PC-3 (cell line): ENCODE measurements at regions not wholly inside any gene's neighbourhood (a gene's known extent, or its start where the extent isn't known, plus 50 kb on each side); places are given as distances from the start of the nearest gene placed in this dataset.

Source experiments
- ATAC-seq: fragments of 200-7000 bp; cut with Tn5 transposase; 2 replicates; pipeline ENCODE4 v1.9.1; 2020; ENCODE audit warnings: mild to moderate bottlenecking, moderate library complexity
- BruUV-seq: library from RNA; stranded (reverse); fragments of 400-500 nt; replicated peaks from 2 replicates; lab custom pipeline; 2021; lab: Mats Ljungman, UMichigan
- CTCF ChIA-PET: fragments of 300-600 bp; sonication (Branson Sonifier 250); formaldehyde crosslinking; loops from one replicate; lab custom pipeline; 2022; ENCODE audit warnings: antibody characterized with exemption; lab: Charles Lee
- POLR2A ChIA-PET: fragments of 300-600 bp; sonication (Branson Sonifier 250); formaldehyde crosslinking; loops from one replicate; lab custom pipeline; 2022; ENCODE audit warnings: antibody characterized with exemption; ENCODE audit not compliant: unreplicated experiment; lab: Charles Lee
- DNase-seq: peaks from one replicate; pipeline ENCODE4 v3.0.0-alpha.2; 2015
- H2AFZ ChIP-seq: fragments of 300-600 bp; sonication (generic); 2 replicates; pipeline ENCODE4 v1.6.0; 2016; ENCODE audit warnings: antibody characterized with exemption, low read length
- H3F3A ChIP-seq: fragments of 300-600 bp; sonication (generic); one replicate; pipeline ENCODE4 v1.6.0; 2017; ENCODE audit warnings: antibody characterized with exemption, low read length, control low read depth, mild to moderate bottlenecking; ENCODE audit not compliant: unreplicated experiment
- H3K27ac ChIP-seq: fragments of 300-600 bp; sonication (generic); 2 replicates; pipeline ENCODE4 v1.5.1; 2016; ENCODE audit warnings: mild to moderate bottlenecking, low read length
- H3K27me3 ChIP-seq: fragments of 300-600 bp; sonication (generic); 2 replicates; pipeline ENCODE4 v1.6.1; 2016; ENCODE audit warnings: low read length, mixed read lengths
- H3K36me3 ChIP-seq: fragments of 300-600 bp; sonication (generic); 2 replicates; pipeline ENCODE4 v1.6.1; 2016; ENCODE audit warnings: low read depth, mixed run types, low read length, mixed read lengths
- H3K4me1 ChIP-seq: fragments of 300-600 bp; sonication (generic); 2 replicates; pipeline ENCODE4 v1.5.1; 2016; ENCODE audit warnings: low read length; ENCODE audit not compliant: insufficient read depth
- H3K4me2 ChIP-seq: fragments of 300-600 bp; sonication (generic); 2 replicates; pipeline ENCODE4 v1.6.0; 2016; ENCODE audit warnings: low read length
- H3K4me3 ChIP-seq: fragments of 300-600 bp; sonication (generic); 2 replicates; pipeline ENCODE4 v1.5.1; 2016; ENCODE audit warnings: mild to moderate bottlenecking, low read length, mixed read lengths
- H3K79me2 ChIP-seq: fragments of 300-600 bp; sonication (generic); 2 replicates; pipeline ENCODE4 v1.6.1; 2017; ENCODE audit warnings: low read length, mixed read lengths
- H3K9ac ChIP-seq: fragments of 300-600 bp; sonication (generic); 2 replicates; pipeline ENCODE4 v1.6.0; 2016; ENCODE audit warnings: mild to moderate bottlenecking, low read length
- H3K9me2 ChIP-seq: fragments of 300-600 bp; sonication (generic); replicated peaks from 2 replicates; pipeline ENCODE4 v1.6.1; 2016; ENCODE audit warnings: mixed run types, low read length, mixed read lengths
- H3K9me3 ChIP-seq: fragments of 300-600 bp; sonication (generic); 2 replicates; pipeline ENCODE4 v1.6.1; 2016; ENCODE audit warnings: low read length, mixed read lengths
- H4K20me1 ChIP-seq: fragments of 300-600 bp; sonication (generic); 2 replicates; pipeline ENCODE4 v1.6.1; 2016; ENCODE audit warnings: low read length, mixed read lengths
- CTCF ChIP-seq: fragments of 300-600 bp; sonication (generic); conservative IDR thresholded peaks from 2 replicates; pipeline ENCODE4 v1.5.1; 2017; ENCODE audit warnings: antibody characterized with exemption, low read depth, mild to moderate bottlenecking, low read length
- EZH2 ChIP-seq: fragments of 300-600 bp; sonication (generic); IDR thresholded peaks from one replicate; pipeline ENCODE4 v1.6.1; 2017; ENCODE audit warnings: antibody characterized with exemption, mild to moderate bottlenecking, low read length; ENCODE audit not compliant: unreplicated experiment
- EZH2phosphoT487 ChIP-seq: fragments of 300-600 bp; sonication (generic); IDR thresholded peaks from 2 replicates; pipeline ENCODE4 v1.6.1; 2018; ENCODE audit warnings: mild to moderate bottlenecking, antibody characterized with exemption, low read length, borderline replicate concordance
- intact Hi-C: fragments of 100-400 bp; cut with micrococcal nuclease; formaldehyde crosslinking; loops from 2 replicates; pipeline ENCODE4 v1.9.0; 2023

DNA sequence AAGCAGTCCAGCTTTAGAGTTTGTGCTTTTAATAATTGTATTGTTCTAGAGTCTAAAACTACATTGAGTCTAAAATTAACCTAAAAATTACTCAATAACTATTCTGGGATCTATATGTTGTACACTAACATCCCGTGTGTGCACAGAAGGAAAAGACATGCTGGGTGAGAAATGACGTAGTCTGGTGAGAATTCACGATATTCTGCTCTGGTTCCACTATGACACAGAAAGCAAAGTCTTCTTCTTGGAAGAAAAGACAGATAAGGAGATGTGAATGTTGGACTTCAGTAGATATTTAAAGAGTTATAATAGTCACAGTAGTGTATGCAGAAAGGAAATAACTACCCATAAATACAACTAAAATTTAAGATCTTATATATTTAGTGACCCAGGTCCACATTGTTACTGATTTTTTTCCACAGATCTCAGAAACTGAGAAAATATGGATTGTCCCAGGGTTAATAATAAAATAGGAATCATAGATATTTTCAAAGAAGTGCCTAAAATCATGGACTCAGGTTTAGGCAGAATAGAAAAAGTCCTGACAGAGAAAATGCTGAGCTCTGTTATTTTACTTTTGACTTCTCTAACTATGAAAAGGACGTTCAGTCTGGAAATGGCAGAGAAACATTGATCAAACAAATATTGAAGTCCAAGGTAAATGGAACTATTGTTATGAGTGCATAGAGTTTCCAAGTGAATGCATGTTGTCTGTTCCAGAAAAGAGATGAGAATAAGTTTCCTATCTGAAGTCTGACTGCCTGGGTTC, 170.7 kb downstream of the ANKRD50 start:
- H3K4me3 ChIP-seq = no peak overlapping the region
- BruUV-seq = no TSS peak
- H3K79me2 ChIP-seq = no peaks in the 10 kb centered on the region
- no peaks in the 10 kb centered on the region for H3K9me3 ChIP-seq
- no peaks in the 10 kb centered on the region for H3K27me3 ChIP-seq
- H3F3A ChIP-seq = no peaks in the 10 kb centered on the region
- ATAC-seq (no peak), DNase-seq (no peak)
- CTCF ChIA-PET = no interaction called here
- H3K4me1 ChIP-seq = no peaks in the 10 kb centered on the region
- intact Hi-C loops = no loop called here
- H3K27ac ChIP-seq = no peak overlapping the region
- H3K9me2 ChIP-seq = no peaks in the 10 kb centered on the region
- no peaks in the 10 kb centered on the region for H4K20me1 ChIP-seq
- POLR2A ChIA-PET = no interaction called here
- H3K4me2 ChIP-seq = no peak overlapping the region
- TF ChIP-seq EZH2 (no peak), CTCF (no peak), EZH2phosphoT487 (no peak)
- H3K36me3 ChIP-seq = no peaks in the 10 kb centered on the region
- no peak overlapping the region for H3K9ac ChIP-seq
- no peak overlapping the region for H2AFZ ChIP-seq

DNA sequence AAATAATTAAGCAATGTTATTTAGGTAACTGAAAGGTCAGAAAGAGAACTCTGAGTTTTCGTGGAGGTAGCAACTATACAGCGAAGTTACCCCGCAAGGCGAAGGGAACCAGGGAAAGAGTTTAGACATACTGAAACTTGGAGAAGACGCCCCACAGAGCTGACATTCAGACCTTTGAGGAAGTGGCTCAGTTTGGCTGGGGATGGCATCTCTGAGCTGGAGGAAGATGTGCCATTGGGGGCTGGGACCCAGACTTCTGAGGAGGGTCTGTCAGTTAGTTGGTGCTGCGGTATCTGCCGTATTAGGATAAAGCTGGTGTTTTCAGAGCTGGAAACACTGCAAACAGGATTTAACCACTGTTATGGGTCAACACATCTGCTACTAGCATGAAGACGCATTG, 156.6 kb downstream of the ANKRD50 start:
- Histone ChIP-seq H3K9ac (no peak overlapping the region), H3F3A (no peaks in the 10 kb centered on the region), H3K27me3 (no peaks in the 10 kb centered on the region), H2AFZ (no peak overlapping the region), H3K9me2 (no peaks in the 10 kb centered on the region), H3K9me3 (no peaks in the 10 kb centered on the region), H3K4me1 (no peaks in the 10 kb centered on the region), H3K27ac (no peak overlapping the region), H3K36me3 (no peaks in the 10 kb centered on the region), H3K4me2 (no peak overlapping the region), H4K20me1 (no peaks in the 10 kb centered on the region), H3K79me2 (no peaks in the 10 kb centered on the region), H3K4me3 (no peak overlapping the region)
- CTCF ChIA-PET = no interaction called here
- POLR2A ChIA-PET = no interaction called here
- no peak for ATAC-seq
- no TSS peak for BruUV-seq
- DNase-seq = no peak
- intact Hi-C loops = no loop called here
- TF ChIP-seq CTCF = no peak
- no peak for TF ChIP-seq EZH2
- TF ChIP-seq EZH2phosphoT487 = no peak

- POLR2A ChIA-PET = no interaction called here
- H3K27ac ChIP-seq = no peak overlapping the region
- no peaks in the 10 kb centered on the region for H3K27me3 ChIP-seq
- H3K4me1 ChIP-seq = no peaks in the 10 kb centered on the region
- no peak overlapping the region for H3K9ac ChIP-seq
- BruUV-seq = no TSS peak
- H3K79me2 ChIP-seq = no peaks in the 10 kb centered on the region
- no peaks in the 10 kb centered on the region for H3F3A ChIP-seq
- intact Hi-C loops = no loop called here
- CTCF ChIA-PET = no interaction called here
- no peak for DNase-seq
- H3K9me2 ChIP-seq = no peaks in the 10 kb centered on the region
- no peaks in the 10 kb centered on the region for H3K36me3 ChIP-seq
- H3K4me2 ChIP-seq = no peak overlapping the region
- no peak for ATAC-seq
- no peak for TF ChIP-seq CTCF
- TF ChIP-seq EZH2phosphoT487 = no peak
- no peak for TF ChIP-seq EZH2
- no peak overlapping the region for H2AFZ ChIP-seq
- H3K4me3 ChIP-seq = no peak overlapping the region
- no peaks in the 10 kb centered on the region for H3K9me3 ChIP-seq
- H4K20me1 ChIP-seq = no peaks in the 10 kb centered on the region
These were observed 148.4 kb downstream of the ANKRD50 start for GRCh38 chr4:124564121-124564520.
